ENCODE measurements at regions not wholly inside any gene's neighbourhood (a gene's known extent, or its start where the extent isn't known, plus 50 kb on each side); places are given as distances from the start of the nearest gene placed in this dataset.

GRCh38 chr18:40048886-40049650 is 1906.0 kb upstream of the PIK3C3 start:
- TF ChIP-seq CTCF (IDR thresholded peaks at IDR 0.05) (no peak), POLR2A (IDR thresholded peaks at IDR 0.05) (no peak)

Measured in ovary (tissue), 3 donors.